ENCODE measurements at regions not wholly inside any gene's neighbourhood (a gene's known extent, or its start where the extent isn't known, plus 50 kb on each side); places are given as distances from the start of the nearest gene placed in this dataset.

GRCh38 chr10:131427901-131428300 is 116.4 kb upstream of the TCERG1L start:
- H3K4me3 ChIP-seq (ENCODE audit: insufficient read depth in 1 of 2, low read depth in 1 of 2, low read length in 2 of 2): no peak overlapping the region
- H3K4ac ChIP-seq (ENCODE audit: low read depth in 1 of 2, low read length in 2 of 2): no peak overlapping the region

GRCh38 chr10:131429141-131429540 is 117.6 kb upstream of the TCERG1L start:
- Histone ChIP-seq H2BK120ac (ENCODE audit: low read depth, low read length) (no peak overlapping the region), H3K23ac (ENCODE audit: low read length in 2 of 2) (no peak overlapping the region), H3K9me3 (ENCODE audit: control insufficient read depth, low read length) (no peaks in the 10 kb centered on the region), H3K27me3 (ENCODE audit: control insufficient read depth in 1 of 2, insufficient read depth in 1 of 2, low read length in 2 of 2) (peaks cover 0 to 36% of the 10 kb centered on the region in 2 experiments), H4K91ac (ENCODE audit: low read length) (no peak overlapping the region), H2AFZ (ENCODE audit: low read depth, low read length) (no peak overlapping the region), H3K14ac (ENCODE audit: low read length in 2 of 2) (no peak overlapping the region), H3K9ac (ENCODE audit: low read length) (no peak overlapping the region), H3K4me2 (ENCODE audit: low read length, poor library complexity, severe bottlenecking) (no peak overlapping the region), H2BK5ac (ENCODE audit: low read depth, low read length, poor library complexity, severe bottlenecking) (no peak overlapping the region), H3K27ac (ENCODE audit: low read length, poor library complexity, severe bottlenecking) (no peak overlapping the region), H3K36me3 (ENCODE audit: control insufficient read depth in 1 of 2, insufficient read depth in 2 of 2, low read depth in 1 of 2, low read length in 2 of 2) (no peaks in the 10 kb centered on the region), H2AK5ac (ENCODE audit: low read length, severe bottlenecking) (no peak overlapping the region), H2BK12ac (ENCODE audit: low read length in 2 of 2) (no peak overlapping the region), H3K79me1 (replicated peaks; ENCODE audit: low read length, poor library complexity, severe bottlenecking) (no peaks in the 10 kb centered on the region), H2BK15ac (ENCODE audit: low read depth, poor library complexity, severe bottlenecking) (no peak overlapping the region), H3K4me1 (ENCODE audit: control insufficient read depth, insufficient read depth, low read depth, low read length) (no peaks in the 10 kb centered on the region), H3K18ac (ENCODE audit: low read depth in 1 of 2, low read length in 2 of 2) (no peak overlapping the region), H3K4me3 (ENCODE audit: insufficient read depth in 1 of 2, low read depth in 1 of 2, low read length in 2 of 2) (no peak overlapping the region), H4K8ac (ENCODE audit: low read length) (no peak overlapping the region), H3K4ac (ENCODE audit: low read depth in 1 of 2, low read length in 2 of 2) (no peak overlapping the region)
- WGBS: 56% methylated on average over 5 of the region's 5 CpGs
- no peak for DNase-seq

More at GRCh38 chr10:131427901-131428300, 116.4 kb upstream of the TCERG1L start:
- 87% methylated on average over 8 of the region's 8 CpGs for WGBS
- Histone ChIP-seq H3K14ac (ENCODE audit: low read length in 2 of 2) (no peak overlapping the region), H2BK15ac (ENCODE audit: low read depth, poor library complexity, severe bottlenecking) (no peak overlapping the region), H3K36me3 (ENCODE audit: control insufficient read depth in 1 of 2, insufficient read depth in 2 of 2, low read depth in 1 of 2, low read length in 2 of 2) (no peaks in the 10 kb centered on the region), H2BK5ac (ENCODE audit: low read depth, low read length, poor library complexity, severe bottlenecking) (no peak overlapping the region), H3K4me1 (ENCODE audit: control insufficient read depth, insufficient read depth, low read depth, low read length) (no peaks in the 10 kb centered on the region), H2BK120ac (ENCODE audit: low read depth, low read length) (no peak overlapping the region), H3K4me2 (ENCODE audit: low read length, poor library complexity, severe bottlenecking) (no peak overlapping the region), H2AK5ac (ENCODE audit: low read length, severe bottlenecking) (no peak overlapping the region), H3K9ac (ENCODE audit: low read length) (no peak overlapping the region), H3K18ac (ENCODE audit: low read depth in 1 of 2, low read length in 2 of 2) (no peak overlapping the region), H3K27me3 (ENCODE audit: control insufficient read depth in 1 of 2, insufficient read depth in 1 of 2, low read length in 2 of 2) (peaks cover 0 to 33% of the 10 kb centered on the region in 2 experiments), H2BK12ac (ENCODE audit: low read length in 2 of 2) (no peak overlapping the region), H3K23ac (ENCODE audit: low read length in 2 of 2) (no peak overlapping the region), H3K79me1 (replicated peaks; ENCODE audit: low read length, poor library complexity, severe bottlenecking) (no peaks in the 10 kb centered on the region), H2AFZ (ENCODE audit: low read depth, low read length) (no peak overlapping the region), H4K8ac (ENCODE audit: low read length) (no peak overlapping the region), H3K9me3 (ENCODE audit: control insufficient read depth, low read length) (no peaks in the 10 kb centered on the region), H3K27ac (ENCODE audit: low read length, poor library complexity, severe bottlenecking) (no peak overlapping the region), H4K91ac (ENCODE audit: low read length) (no peak overlapping the region)
- DNase-seq: no peak

GRCh38 chr10:131429942-131430341 is 118.4 kb upstream of the TCERG1L start:
- H3K23ac ChIP-seq (ENCODE audit: low read length in 2 of 2): no peak overlapping the region
- H3K79me1 ChIP-seq (replicated peaks; ENCODE audit: low read length, poor library complexity, severe bottlenecking): no peaks in the 10 kb centered on the region
- H2AK5ac ChIP-seq (ENCODE audit: low read length, severe bottlenecking): no peak overlapping the region
- no peak overlapping the region for H3K4ac ChIP-seq (ENCODE audit: low read depth in 1 of 2, low read length in 2 of 2)
- no peak overlapping the region for H3K9ac ChIP-seq (ENCODE audit: low read length)
- no peak overlapping the region for H3K14ac ChIP-seq (ENCODE audit: low read length in 2 of 2)
- no peak overlapping the region for H3K27ac ChIP-seq (ENCODE audit: low read length, poor library complexity, severe bottlenecking)
- H2BK5ac ChIP-seq (ENCODE audit: low read depth, low read length, poor library complexity, severe bottlenecking): no peak overlapping the region
- H2BK120ac ChIP-seq (ENCODE audit: low read depth, low read length): no peak overlapping the region
- 82% methylated on average over 14 of the region's 14 CpGs for WGBS
- no peak for DNase-seq
- H2BK15ac ChIP-seq (ENCODE audit: low read depth, poor library complexity, severe bottlenecking): no peak overlapping the region
- no peak overlapping the region for H3K18ac ChIP-seq (ENCODE audit: low read depth in 1 of 2, low read length in 2 of 2)
- H4K8ac ChIP-seq (ENCODE audit: low read length): no peak overlapping the region
- no peaks in the 10 kb centered on the region for H3K4me1 ChIP-seq (ENCODE audit: control insufficient read depth, insufficient read depth, low read depth, low read length)
- no peak overlapping the region for H2AFZ ChIP-seq (ENCODE audit: low read depth, low read length)
- H3K9me3 ChIP-seq (ENCODE audit: control insufficient read depth, low read length): no peaks in the 10 kb centered on the region
- H3K27me3 ChIP-seq (ENCODE audit: control insufficient read depth in 1 of 2, insufficient read depth in 1 of 2, low read length in 2 of 2): peaks cover 0 to 40% of the 10 kb centered on the region in 2 experiments
- no peak overlapping the region for H4K91ac ChIP-seq (ENCODE audit: low read length)
- H2BK12ac ChIP-seq (ENCODE audit: low read length in 2 of 2): no peak overlapping the region
- H3K4me2 ChIP-seq (ENCODE audit: low read length, poor library complexity, severe bottlenecking): no peak overlapping the region
- H3K36me3 ChIP-seq (ENCODE audit: control insufficient read depth in 1 of 2, insufficient read depth in 2 of 2, low read depth in 1 of 2, low read length in 2 of 2): no peaks in the 10 kb centered on the region
- no peak overlapping the region for H3K4me3 ChIP-seq (ENCODE audit: insufficient read depth in 1 of 2, low read depth in 1 of 2, low read length in 2 of 2)

GRCh38 chr10:131430716-131431412 is 119.3 kb upstream of the TCERG1L start:
- Histone ChIP-seq H2BK120ac (ENCODE audit: low read depth, low read length) (no peak overlapping the region), H3K27me3 (ENCODE audit: control insufficient read depth in 1 of 2, insufficient read depth in 1 of 2, low read length in 2 of 2) (peaks cover 0 to 41% of the 10 kb centered on the region in 2 experiments), H3K4ac (ENCODE audit: low read depth in 1 of 2, low read length in 2 of 2) (no peak overlapping the region), H3K36me3 (ENCODE audit: control insufficient read depth in 1 of 2, insufficient read depth in 2 of 2, low read depth in 1 of 2, low read length in 2 of 2) (no peaks in the 10 kb centered on the region), H3K4me2 (ENCODE audit: low read length, poor library complexity, severe bottlenecking) (no peak overlapping the region), H3K9me3 (ENCODE audit: control insufficient read depth, low read length) (no peaks in the 10 kb centered on the region), H2BK5ac (ENCODE audit: low read depth, low read length, poor library complexity, severe bottlenecking) (no peak overlapping the region), H3K23ac (ENCODE audit: low read length in 2 of 2) (no peak overlapping the region), H3K9ac (ENCODE audit: low read length) (no peak overlapping the region), H3K4me1 (ENCODE audit: control insufficient read depth, insufficient read depth, low read depth, low read length) (no peaks in the 10 kb centered on the region), H3K18ac (ENCODE audit: low read depth in 1 of 2, low read length in 2 of 2) (no peak overlapping the region), H2BK12ac (ENCODE audit: low read length in 2 of 2) (no peak overlapping the region), H2AFZ (ENCODE audit: low read depth, low read length) (no peak overlapping the region), H2AK5ac (ENCODE audit: low read length, severe bottlenecking) (no peak overlapping the region), H4K91ac (ENCODE audit: low read length) (no peak overlapping the region), H3K27ac (ENCODE audit: low read length, poor library complexity, severe bottlenecking) (no peak overlapping the region), H4K8ac (ENCODE audit: low read length) (no peak overlapping the region), H2BK15ac (ENCODE audit: low read depth, poor library complexity, severe bottlenecking) (no peak overlapping the region), H3K4me3 (ENCODE audit: insufficient read depth in 1 of 2, low read depth in 1 of 2, low read length in 2 of 2) (no peak overlapping the region), H3K79me1 (replicated peaks; ENCODE audit: low read length, poor library complexity, severe bottlenecking) (no peaks in the 10 kb centered on the region), H3K14ac (ENCODE audit: low read length in 2 of 2) (no peak overlapping the region)
- 79% methylated on average over 13 of the region's 16 CpGs for WGBS
- no peak for DNase-seq
